ENCODE measurements at regions not wholly inside any gene's neighbourhood (a gene's known extent, or its start where the extent isn't known, plus 50 kb on each side); places are given as distances from the start of the nearest gene placed in this dataset.

DNA sequence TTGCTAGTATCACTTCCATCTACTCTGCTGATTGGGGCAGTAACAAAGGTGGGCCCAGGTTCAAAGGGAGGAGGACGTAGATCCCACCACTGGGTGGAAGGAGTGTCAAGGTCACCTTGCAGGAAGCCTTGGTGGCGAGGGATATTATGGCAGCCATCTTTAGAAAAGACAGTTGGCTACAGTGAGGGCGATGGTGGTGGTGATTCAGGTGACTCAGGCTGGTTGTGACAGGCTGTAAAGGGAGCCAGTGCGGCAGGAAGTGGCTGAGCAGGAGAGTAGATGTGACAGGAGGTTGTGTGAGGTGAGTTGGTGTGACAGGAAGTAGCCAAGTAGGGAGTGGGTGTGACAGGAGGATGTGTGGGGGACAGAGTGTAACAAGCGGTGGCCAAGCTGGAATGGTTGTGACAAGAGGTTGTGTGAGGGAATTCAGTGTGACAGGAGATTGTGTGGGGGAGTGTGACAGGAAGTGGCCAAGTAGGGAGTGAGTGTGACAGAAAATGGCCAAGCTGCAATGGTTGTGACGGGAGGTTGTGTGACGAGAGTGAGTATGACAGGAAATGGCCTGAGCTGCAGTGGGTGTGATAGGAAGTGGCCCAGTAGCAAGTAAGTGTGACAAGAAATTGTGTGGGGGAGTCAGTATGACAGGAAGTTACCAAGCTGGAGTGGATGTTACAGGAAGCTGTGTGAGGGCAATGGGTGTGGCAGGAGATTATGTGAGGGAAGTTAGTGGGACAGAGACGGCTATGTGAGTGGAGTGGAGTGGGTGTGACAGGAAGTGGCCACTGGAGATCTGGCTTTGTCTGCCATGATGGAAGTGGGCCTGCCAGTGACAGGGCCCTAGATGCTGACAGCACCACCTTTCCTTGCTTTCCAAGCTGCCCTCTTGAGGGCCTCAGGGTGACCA is 136.5 kb upstream of the MYL2 start:
- TF ChIP-seq, protein P1, sequence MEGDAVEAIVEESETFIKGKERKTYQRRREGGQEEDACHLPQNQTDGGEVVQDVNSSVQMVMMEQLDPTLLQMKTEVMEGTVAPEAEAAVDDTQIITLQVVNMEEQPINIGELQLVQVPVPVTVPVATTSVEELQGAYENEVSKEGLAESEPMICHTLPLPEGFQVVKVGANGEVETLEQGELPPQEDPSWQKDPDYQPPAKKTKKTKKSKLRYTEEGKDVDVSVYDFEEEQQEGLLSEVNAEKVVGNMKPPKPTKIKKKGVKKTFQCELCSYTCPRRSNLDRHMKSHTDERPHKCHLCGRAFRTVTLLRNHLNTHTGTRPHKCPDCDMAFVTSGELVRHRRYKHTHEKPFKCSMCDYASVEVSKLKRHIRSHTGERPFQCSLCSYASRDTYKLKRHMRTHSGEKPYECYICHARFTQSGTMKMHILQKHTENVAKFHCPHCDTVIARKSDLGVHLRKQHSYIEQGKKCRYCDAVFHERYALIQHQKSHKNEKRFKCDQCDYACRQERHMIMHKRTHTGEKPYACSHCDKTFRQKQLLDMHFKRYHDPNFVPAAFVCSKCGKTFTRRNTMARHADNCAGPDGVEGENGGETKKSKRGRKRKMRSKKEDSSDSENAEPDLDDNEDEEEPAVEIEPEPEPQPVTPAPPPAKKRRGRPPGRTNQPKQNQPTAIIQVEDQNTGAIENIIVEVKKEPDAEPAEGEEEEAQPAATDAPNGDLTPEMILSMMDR (IDR thresholded peaks at IDR 0.05): no peak
- H3K27me3 ChIP-seq: peaks cover 0 to 11% of the 10 kb centered on the region in 2 donors
- no peaks in the 10 kb centered on the region for H3K4me1 ChIP-seq
- no peak for DNase-seq
- no peaks in the 10 kb centered on the region for H3K36me3 ChIP-seq
- H3K9me3 ChIP-seq: no peaks in the 10 kb centered on the region
- no peak overlapping the region for H3K27ac ChIP-seq
- H3K4me3 ChIP-seq: no peak overlapping the region
- intact Hi-C loops (cut with DNase I; ENCODE audit: low total_unique reads): no loop called here

GRCh38 chr12:111055181-111055880 is 135.0 kb upstream of the MYL2 start:
- peak in 1 of 2 donors; percentile 54 for DNase-seq
- intact Hi-C loops (cut with DNase I; ENCODE audit: low total_unique reads): no loop called here
- H3K27me3 ChIP-seq: peaks cover 0 to 11% of the 10 kb centered on the region in 2 donors
- H3K36me3 ChIP-seq: no peaks in the 10 kb centered on the region
- TF ChIP-seq, protein P1 (IDR thresholded peaks at IDR 0.05): no peak
- H3K9me3 ChIP-seq: no peaks in the 10 kb centered on the region
- no peaks in the 10 kb centered on the region for H3K4me1 ChIP-seq
- no peak overlapping the region for H3K4me3 ChIP-seq
- H3K27ac ChIP-seq: no peak overlapping the region

DNA sequence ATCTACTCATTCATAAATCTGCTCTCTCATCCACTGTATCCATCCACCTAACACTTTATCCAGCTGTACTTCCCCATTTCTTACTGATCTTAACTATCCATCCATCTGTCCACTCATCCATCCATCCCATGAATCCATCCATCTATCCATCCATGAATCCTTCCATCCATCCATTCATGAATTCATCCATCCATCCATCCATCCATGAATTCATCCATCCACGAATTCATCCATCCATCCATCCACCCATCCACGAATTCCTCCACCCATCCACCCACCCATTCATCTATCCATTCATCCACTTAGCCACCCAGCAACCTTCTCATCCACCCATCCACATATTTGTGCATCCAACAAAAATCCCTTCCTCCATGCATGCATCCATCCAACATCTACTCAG is 128.6 kb upstream of the MYL2 start:
- intact Hi-C loops (cut with DNase I; ENCODE audit: low total_unique reads): no loop called here

GRCh38 chr12:111046896-111047295 is 126.5 kb upstream of the MYL2 start:
- Histone ChIP-seq H3K36me3 (no peaks in the 10 kb centered on the region), H3K9me3 (no peaks in the 10 kb centered on the region), H3K27ac (no peak overlapping the region), H3K4me1 (no peaks in the 10 kb centered on the region), H3K4me3 (no peak overlapping the region), H3K27me3 (peaks cover 0 to 24% of the 10 kb centered on the region in 2 donors)
- DNase-seq: peak in 1 of 2 donors; percentile 33
- intact Hi-C loops (cut with DNase I; ENCODE audit: low total_unique reads): no loop called here
- TF ChIP-seq, protein P1 (IDR thresholded peaks at IDR 0.05): no peak

More for the DNA sequence above, 128.6 kb upstream of the MYL2 start:
- TF ChIP-seq, protein P1 (IDR thresholded peaks at IDR 0.05): no peak
- DNase-seq: no peak
- H3K36me3 ChIP-seq: no peaks in the 10 kb centered on the region
- peaks cover 0 to 21% of the 10 kb centered on the region in 2 donors for H3K27me3 ChIP-seq
- no peak overlapping the region for H3K27ac ChIP-seq
- H3K4me3 ChIP-seq: no peak overlapping the region
- H3K9me3 ChIP-seq: no peaks in the 10 kb centered on the region
- no peaks in the 10 kb centered on the region for H3K4me1 ChIP-seq

DNA sequence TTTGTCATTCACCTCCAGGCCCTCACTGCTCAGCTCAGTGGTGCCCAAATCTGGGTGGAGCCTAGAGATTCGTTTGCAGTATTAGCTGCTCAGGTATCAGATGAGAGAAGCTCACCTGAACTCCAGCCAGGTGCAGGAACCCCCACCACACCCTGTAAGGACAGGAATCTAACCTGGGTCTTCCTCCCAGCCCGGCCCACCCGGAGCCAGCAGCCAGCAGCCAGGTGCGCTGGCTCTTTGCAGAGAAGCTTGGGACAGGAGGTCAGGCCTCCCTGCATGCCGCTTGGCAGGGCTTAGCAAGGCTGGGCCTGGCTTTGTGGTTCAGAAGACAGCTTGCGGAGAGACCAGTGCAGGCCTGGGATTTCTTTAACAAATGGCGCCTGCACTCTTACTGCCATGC is 125.6 kb upstream of the MYL2 start:
- no peak overlapping the region for H3K4me3 ChIP-seq
- H3K4me1 ChIP-seq: no peaks in the 10 kb centered on the region
- TF ChIP-seq, protein P1 (IDR thresholded peaks at IDR 0.05): no peak
- no peaks in the 10 kb centered on the region for H3K9me3 ChIP-seq
- H3K36me3 ChIP-seq: no peaks in the 10 kb centered on the region
- no peak overlapping the region for H3K27ac ChIP-seq
- DNase-seq: no peak
- H3K27me3 ChIP-seq: peaks cover 0 to 24% of the 10 kb centered on the region in 2 donors
- intact Hi-C loops (cut with DNase I; ENCODE audit: low total_unique reads): no loop called here
